ENCODE measurements at regions not wholly inside any gene's neighbourhood (a gene's known extent, or its start where the extent isn't known, plus 50 kb on each side); places are given as distances from the start of the nearest gene placed in this dataset.

- Histone ChIP-seq H3K27me3 (peaks cover 0 to 4% (median 0%) of the 10 kb centered on the region in 3 donors), H3K27ac (no peak overlapping the region), H3K4me1 (no peaks in the 10 kb centered on the region), H3K4me3 (no peak overlapping the region), H3K36me3 (no peaks in the 10 kb centered on the region), H3K9me3 (peaks cover 0 to under 1% (median 0%) of the 10 kb centered on the region in 3 donors)
- no peak for TF ChIP-seq CTCF (IDR thresholded peaks at IDR 0.05 in 4 of 5, conservative IDR thresholded peaks at IDR 0.05 in 1 of 5)
- TF ChIP-seq POLR2A (IDR thresholded peaks at IDR 0.05), result no peak
- intact Hi-C loops (cut with DNase I; ENCODE audit: low total_unique reads) (no loop called here), in situ Hi-C loops (cut with MboI; ENCODE audit: low sequenced_read_pairs in 4 of 4) (no loop called here)
- no peak for DNase-seq
- ATAC-seq, result no peak
Observed at GRCh38 chr10:130617985-130618384, 481.8 kb downstream of the GLRX3 start.

GRCh38 chr10:130618647-130619046, 482.5 kb downstream of the GLRX3 start:
- intact Hi-C loops (cut with DNase I; ENCODE audit: low total_unique reads), result no loop called here
- in situ Hi-C loops (cut with MboI; ENCODE audit: low sequenced_read_pairs in 4 of 4), result no loop called here
- Histone ChIP-seq H3K9me3 (no peaks in the 10 kb centered on the region), H3K4me3 (no peak overlapping the region), H3K27ac (no peak overlapping the region), H3K36me3 (no peaks in the 10 kb centered on the region), H3K27me3 (peaks cover 0 to 4% (median 0%) of the 10 kb centered on the region in 3 donors), H3K4me1 (no peaks in the 10 kb centered on the region)
- no peak for TF ChIP-seq CTCF (IDR thresholded peaks at IDR 0.05 in 4 of 5, conservative IDR thresholded peaks at IDR 0.05 in 1 of 5)
- no peak for TF ChIP-seq POLR2A (IDR thresholded peaks at IDR 0.05)
- DNase-seq, result no peak
- no peak for ATAC-seq

DNA sequence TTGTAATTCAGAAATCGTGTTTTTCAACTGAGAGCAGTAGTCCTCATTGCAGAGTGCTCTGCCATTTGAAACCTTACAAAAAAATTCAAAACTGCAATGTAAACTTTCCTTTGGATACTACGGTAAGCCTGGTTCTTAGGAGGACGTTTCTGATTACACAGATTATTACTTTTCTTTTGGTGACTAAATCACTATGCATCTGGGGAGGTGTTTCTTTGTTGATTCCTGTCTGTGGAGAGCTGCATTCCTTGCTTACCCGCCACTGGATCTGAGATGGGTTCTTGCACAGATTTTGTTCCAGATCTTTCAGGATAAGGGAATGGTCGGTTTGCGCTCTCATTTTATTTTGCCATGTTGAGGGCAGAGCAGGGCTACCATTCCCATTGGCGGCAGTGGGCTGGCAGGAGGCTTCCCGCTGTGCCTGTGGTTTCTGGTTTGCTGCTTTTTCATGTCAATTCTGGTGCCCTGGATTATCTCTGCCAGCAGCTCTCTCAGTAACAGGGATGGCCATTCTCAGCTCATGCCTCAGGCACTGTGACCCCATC, 485.1 kb downstream of the GLRX3 start:
- H3K9me3 ChIP-seq, result no peaks in the 10 kb centered on the region
- H3K27ac ChIP-seq, result no peak overlapping the region
- no peaks in the 10 kb centered on the region for H3K4me1 ChIP-seq
- no peak overlapping the region for H3K4me3 ChIP-seq
- TF ChIP-seq CTCF (IDR thresholded peaks at IDR 0.05 in 4 of 5, conservative IDR thresholded peaks at IDR 0.05 in 1 of 5) (no peak), POLR2A (IDR thresholded peaks at IDR 0.05) (no peak)
- ATAC-seq (no peak), DNase-seq (no peak)
- H3K36me3 ChIP-seq, result no peaks in the 10 kb centered on the region
- in situ Hi-C loops (cut with MboI; ENCODE audit: low sequenced_read_pairs in 4 of 4), result no loop called here
- intact Hi-C loops (cut with DNase I; ENCODE audit: low total_unique reads), result no loop called here
- H3K27me3 ChIP-seq, result peaks cover 0 to 11% (median 0%) of the 10 kb centered on the region in 3 donors

- intact Hi-C loops (cut with DNase I; ENCODE audit: low total_unique reads) (no loop called here), in situ Hi-C loops (cut with MboI; ENCODE audit: low sequenced_read_pairs in 4 of 4) (no loop called here)
- peaks cover 0 to 7% (median 0%) of the 10 kb centered on the region in 3 donors for H3K27me3 ChIP-seq
- no peaks in the 10 kb centered on the region for H3K36me3 ChIP-seq
- ATAC-seq, result no peak
- no peak overlapping the region for H3K27ac ChIP-seq
- no peak for DNase-seq
- TF ChIP-seq CTCF (IDR thresholded peaks at IDR 0.05 in 4 of 5, conservative IDR thresholded peaks at IDR 0.05 in 1 of 5), result no peak
- TF ChIP-seq POLR2A (IDR thresholded peaks at IDR 0.05), result no peak
- no peaks in the 10 kb centered on the region for H3K9me3 ChIP-seq
- no peak overlapping the region for H3K4me3 ChIP-seq
- no peaks in the 10 kb centered on the region for H3K4me1 ChIP-seq
Observed at GRCh38 chr10:130623680-130624267, 487.6 kb downstream of the GLRX3 start.
